ENCODE measurements at regions not wholly inside any gene's neighbourhood (a gene's known extent, or its start where the extent isn't known, plus 50 kb on each side); places are given as distances from the start of the nearest gene placed in this dataset.

- no peaks in the 10 kb centered on the region for H3K36me3 ChIP-seq
- WGBS, 4 donors, result 94 to 98% (median 95%) methylated on average over 6 of the region's 6 CpGs
- no peak overlapping the region for H3K27ac ChIP-seq
- ATAC-seq, result no peak
- H3K9me3 ChIP-seq, result peaks cover 0 to 12% (median 3%) of the 10 kb centered on the region in 12 donors
- H3K27me3 ChIP-seq, result no peaks in the 10 kb centered on the region
- H3K4me1 ChIP-seq, result no peaks in the 10 kb centered on the region
- H3K4me3 ChIP-seq, result no peak overlapping the region
- DNase-seq, result no peak
- intact Hi-C loops (cut with DNase I), result loop anchor here in 1 of 10 donors (10.0 kb wide), 1 partner anchor 55 kb away; no protein-coding TSS in a partner anchor
- no peak for TF ChIP-seq POLR2A (IDR thresholded peaks at IDR 0.05)
- TF ChIP-seq CTCF (IDR thresholded peaks at IDR 0.05), result no peak
These were observed 85.7 kb upstream of the ETS2 start for GRCh38 chr21:38720074-38720473.

- H3K4me1 ChIP-seq, result no peaks in the 10 kb centered on the region
- ATAC-seq (no peak), DNase-seq (no peak)
- WGBS, 4 donors, result 80 to 83% (median 82%) methylated on average over 6 of the region's 6 CpGs
- H3K27me3 ChIP-seq, result no peaks in the 10 kb centered on the region
- intact Hi-C loops (cut with DNase I), result loop anchor here in 1 of 10 donors (10.0 kb wide), 1 partner anchor 56 kb away; no protein-coding TSS in a partner anchor
- no peak overlapping the region for H3K27ac ChIP-seq
- peaks cover 0 to 22% (median 8%) of the 10 kb centered on the region in 12 donors for H3K9me3 ChIP-seq
- H3K4me3 ChIP-seq, result no peak overlapping the region
- no peaks in the 10 kb centered on the region for H3K36me3 ChIP-seq
- TF ChIP-seq POLR2A (IDR thresholded peaks at IDR 0.05) (no peak), CTCF (IDR thresholded peaks at IDR 0.05) (no peak)
These were observed 84.7 kb upstream of the ETS2 start for GRCh38 chr21:38721055-38721454.

DNA sequence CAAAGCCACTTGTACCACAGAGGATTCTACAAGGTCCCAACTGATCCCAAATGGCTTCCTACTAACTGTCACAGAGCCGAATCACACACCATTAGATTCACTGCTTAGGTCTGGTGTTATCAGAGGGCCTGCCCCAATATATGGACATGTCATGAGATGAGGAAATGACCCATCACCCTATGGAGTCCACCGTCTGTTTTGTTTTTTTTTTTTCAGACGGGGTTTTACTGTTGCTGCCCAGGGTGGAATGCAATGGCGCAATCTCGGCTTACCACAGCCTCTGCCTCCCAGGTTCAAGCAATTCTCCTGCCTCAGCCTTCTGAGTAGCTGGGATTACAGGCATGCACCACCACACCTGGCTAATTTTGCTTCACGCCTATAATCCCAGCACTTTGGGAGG, 83.8 kb upstream of the ETS2 start:
- Histone ChIP-seq H3K27ac (no peak overlapping the region), H3K27me3 (no peaks in the 10 kb centered on the region), H3K4me3 (no peak overlapping the region), H3K4me1 (no peaks in the 10 kb centered on the region), H3K36me3 (no peaks in the 10 kb centered on the region), H3K9me3 (peaks cover 0 to 26% (median 10%) of the 10 kb centered on the region in 12 donors)
- ATAC-seq, result no peak
- no peak for DNase-seq
- TF ChIP-seq CTCF (IDR thresholded peaks at IDR 0.05), result no peak
- no peak for TF ChIP-seq POLR2A (IDR thresholded peaks at IDR 0.05)
- 88 to 91% (median 90%) methylated on average over 6 of the region's 6 CpGs for WGBS, 4 donors
- intact Hi-C loops (cut with DNase I), result loop anchor here in 1 of 10 donors (10.0 kb wide), 1 partner anchor 57 kb away; no protein-coding TSS in a partner anchor

- ATAC-seq, result no peak
These were observed 80.3 kb upstream of the ETS2 start for GRCh38 chr21:38725196-38726157.

More at GRCh38 chr21:38725196-38726157, 80.3 kb upstream of the ETS2 start:
- no peak for DNase-seq
- TF ChIP-seq CTCF (IDR thresholded peaks at IDR 0.05) (no peak), POLR2A (IDR thresholded peaks at IDR 0.05) (no peak)
- WGBS, 4 donors, result 92 to 93% (median 93%) methylated on average over 5 of the region's 5 CpGs
- no peak overlapping the region for H3K27ac ChIP-seq
- H3K9me3 ChIP-seq, result peaks cover 0 to 26% (median 10%) of the 10 kb centered on the region in 12 donors
- no peaks in the 10 kb centered on the region for H3K4me1 ChIP-seq
- H3K27me3 ChIP-seq, result no peaks in the 10 kb centered on the region
- intact Hi-C loops (cut with DNase I), result loop anchor here in 1 of 10 donors (10.0 kb wide), 1 partner anchor 61 kb away; no protein-coding TSS in a partner anchor
- no peak overlapping the region for H3K4me3 ChIP-seq
- H3K36me3 ChIP-seq, result no peaks in the 10 kb centered on the region
